Ascending aorta (tissue), 2 donors: ENCODE measurements at regions not wholly inside any gene's neighbourhood (a gene's known extent, or its start where the extent isn't known, plus 50 kb on each side); places are given as distances from the start of the nearest gene placed in this dataset.

Source experiments
- DNase-seq, 2 donors: peaks; one replicate each; pipeline ENCODE4 v3.0.0-alpha.2; 2019; ENCODE audit warnings: low spot score in 2 of 2
- H3K27ac ChIP-seq, 2 donors: fragments of 200-600 bp; sonication (generic); one replicate each; pipeline ENCODE4 v1.5.1; 2016 to 2017; ENCODE audit warnings: mild to moderate bottlenecking in 1 of 2
- H3K27me3 ChIP-seq: fragments of 200-600 bp; sonication (generic); one replicate; pipeline ENCODE4 v1.5.1; 2017
- H3K36me3 ChIP-seq, 2 donors: fragments of 200-600 bp; sonication (generic); one replicate each; pipeline ENCODE4 v1.5.1; 2016
- H3K4me1 ChIP-seq, 2 donors: fragments of 200-600 bp; sonication (generic); one replicate each; pipeline ENCODE4 v1.5.1; 2016 to 2017; ENCODE audit warnings: mild to moderate bottlenecking in 1 of 2
- H3K4me3 ChIP-seq, 2 donors: fragments of 200-600 bp; sonication (generic); one replicate each; pipeline ENCODE4 v1.5.1; 2016 to 2017; ENCODE audit warnings: mild to moderate bottlenecking in 1 of 2
- H3K9me3 ChIP-seq, 2 donors: fragments of 200-600 bp; sonication (generic); one replicate each; pipeline ENCODE4 v1.5.1; 2016
- CTCF ChIP-seq, 3 experiments: fragments of 200-600 bp in 2 of 3; fragments of 450-650 bp in 1 of 3; sonication (generic) in 2 of 3; IDR thresholded peaks; one replicate each; pipeline ENCODE4 v1.5.1; 2016 to 2019; ENCODE audit warnings: antibody characterized with exemption in 3 of 3, mild to moderate bottlenecking in 1 of 3, moderate library complexity in 1 of 3
- intact Hi-C: fragments of 100-400 bp; cut with DNase I; formaldehyde crosslinking; loops from one replicate; pipeline ENCODE4 v1.15.1; 2023

DNA sequence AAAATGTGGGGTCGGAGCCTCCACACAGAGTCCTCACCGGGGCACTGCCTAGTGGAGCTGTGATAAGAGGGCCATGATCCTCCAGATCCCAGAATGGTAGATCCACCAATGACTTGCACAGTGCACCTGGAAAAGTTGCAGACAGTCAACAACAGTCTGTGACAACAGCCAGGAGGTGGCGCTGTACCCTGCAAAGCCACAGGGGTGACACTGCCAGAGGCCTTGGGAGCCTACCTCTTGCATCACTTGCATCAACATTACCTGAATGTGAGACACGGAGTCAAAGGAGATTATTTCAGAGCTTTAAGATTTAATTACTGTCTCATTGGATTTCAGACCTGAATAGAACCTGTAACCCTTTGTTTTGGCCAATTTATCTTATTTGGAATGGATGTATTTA is 614.1 kb upstream of the CDH9 start:
- Histone ChIP-seq H3K4me3 (no peak overlapping the region), H3K36me3 (no peaks in the 10 kb centered on the region), H3K27me3 (no peaks in the 10 kb centered on the region), H3K27ac (no peak overlapping the region), H3K4me1 (no peaks in the 10 kb centered on the region), H3K9me3 (peaks cover 0 to 3% of the 10 kb centered on the region in 2 donors)
- TF ChIP-seq CTCF (IDR thresholded peaks at IDR 0.05), result no peak
- intact Hi-C loops, result no loop called here
- no peak for DNase-seq

DNA sequence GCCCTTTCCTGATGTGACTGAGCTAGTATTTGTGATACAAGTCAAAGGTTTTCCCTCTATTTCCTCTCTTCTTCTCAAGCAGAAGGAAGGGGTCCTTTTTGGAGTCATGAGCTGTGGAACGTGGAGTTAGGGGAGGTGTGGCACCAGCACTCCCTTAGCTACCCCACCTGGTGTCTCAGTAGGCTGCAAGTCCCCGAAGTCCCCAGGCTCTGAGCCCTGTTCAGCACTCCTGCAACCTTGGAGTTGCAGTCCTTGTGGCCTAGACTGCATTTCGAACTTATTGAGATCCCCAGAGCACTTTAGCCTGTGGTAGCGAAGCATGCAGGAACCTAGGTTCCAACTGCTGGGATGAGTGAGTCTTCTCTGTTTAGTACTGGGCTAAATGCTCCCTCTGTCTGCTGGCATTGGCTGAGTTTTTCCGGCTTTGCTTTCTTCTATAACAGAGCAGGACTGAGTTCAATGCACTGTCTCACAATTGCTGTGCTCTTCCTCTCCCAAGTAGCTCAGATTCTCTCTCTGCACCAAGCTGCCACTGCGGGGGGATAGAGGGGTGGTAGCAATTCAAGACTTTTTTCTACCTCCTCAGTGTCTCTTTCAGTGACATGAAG is 600.7 kb upstream of the CDH9 start:
- Histone ChIP-seq H3K27me3 (no peaks in the 10 kb centered on the region), H3K9me3 (no peaks in the 10 kb centered on the region), H3K27ac (no peak overlapping the region), H3K4me1 (no peaks in the 10 kb centered on the region), H3K36me3 (no peaks in the 10 kb centered on the region), H3K4me3 (no peak overlapping the region)
- intact Hi-C loops, result no loop called here
- no peak for TF ChIP-seq CTCF (IDR thresholded peaks at IDR 0.05)
- DNase-seq, result no peak

DNA sequence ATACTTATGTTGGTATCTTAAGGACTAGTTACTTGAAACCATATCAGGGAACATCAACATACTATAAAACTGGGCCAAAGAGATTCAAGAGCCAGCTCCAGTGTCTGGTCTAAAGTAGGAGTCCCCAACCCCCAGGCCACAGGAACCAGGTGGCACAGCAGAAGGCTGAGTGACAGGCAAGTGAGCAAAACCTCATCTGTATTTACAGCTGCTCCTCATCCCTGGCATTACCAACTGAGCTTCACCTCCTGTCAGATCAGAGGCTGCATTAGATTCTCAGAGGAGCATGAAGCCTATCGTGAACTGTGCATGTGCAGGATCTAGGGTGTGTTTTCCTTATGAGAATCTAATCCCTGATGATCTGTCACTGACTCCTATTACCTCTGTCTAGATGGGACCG is 581.6 kb upstream of the CDH9 start:
- no peak for DNase-seq
- no peak for TF ChIP-seq CTCF (IDR thresholded peaks at IDR 0.05)
- no peaks in the 10 kb centered on the region for H3K27me3 ChIP-seq
- H3K4me1 ChIP-seq, result no peaks in the 10 kb centered on the region
- no peaks in the 10 kb centered on the region for H3K9me3 ChIP-seq
- H3K4me3 ChIP-seq, result no peak overlapping the region
- no peak overlapping the region for H3K27ac ChIP-seq
- no peaks in the 10 kb centered on the region for H3K36me3 ChIP-seq
- intact Hi-C loops, result no loop called here

DNA sequence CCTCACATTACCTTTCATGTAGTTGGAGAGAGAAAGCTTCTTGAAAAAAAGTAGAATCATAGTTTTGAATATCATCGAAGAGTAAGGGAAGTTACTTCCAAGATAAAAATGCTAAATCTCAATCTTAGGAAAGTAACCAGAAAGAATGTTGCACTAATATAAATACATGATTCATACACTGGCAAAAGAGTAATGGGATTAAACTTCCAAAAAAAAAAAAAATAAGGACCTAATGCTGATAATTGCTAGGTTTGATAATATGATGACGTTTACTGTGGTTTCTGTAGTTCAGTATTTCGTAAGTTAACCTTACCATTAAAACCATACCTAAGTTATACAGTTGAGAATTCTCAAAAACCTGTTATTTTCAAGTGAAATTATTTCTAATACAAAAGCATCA is 573.8 kb upstream of the CDH9 start:
- intact Hi-C loops, result no loop called here
- Histone ChIP-seq H3K36me3 (no peaks in the 10 kb centered on the region), H3K4me3 (no peak overlapping the region), H3K9me3 (no peaks in the 10 kb centered on the region), H3K4me1 (no peaks in the 10 kb centered on the region), H3K27me3 (no peaks in the 10 kb centered on the region), H3K27ac (no peak overlapping the region)
- no peak for TF ChIP-seq CTCF (IDR thresholded peaks at IDR 0.05)
- DNase-seq, result no peak

- no peak for TF ChIP-seq CTCF (IDR thresholded peaks at IDR 0.05)
- Histone ChIP-seq H3K4me3 (no peak overlapping the region), H3K36me3 (no peaks in the 10 kb centered on the region), H3K9me3 (no peaks in the 10 kb centered on the region), H3K4me1 (no peaks in the 10 kb centered on the region), H3K27ac (no peak overlapping the region), H3K27me3 (no peaks in the 10 kb centered on the region)
- DNase-seq, result no peak
- intact Hi-C loops, result no loop called here
Observed at GRCh38 chr5:27608992-27609391, 570.6 kb upstream of the CDH9 start.

DNA sequence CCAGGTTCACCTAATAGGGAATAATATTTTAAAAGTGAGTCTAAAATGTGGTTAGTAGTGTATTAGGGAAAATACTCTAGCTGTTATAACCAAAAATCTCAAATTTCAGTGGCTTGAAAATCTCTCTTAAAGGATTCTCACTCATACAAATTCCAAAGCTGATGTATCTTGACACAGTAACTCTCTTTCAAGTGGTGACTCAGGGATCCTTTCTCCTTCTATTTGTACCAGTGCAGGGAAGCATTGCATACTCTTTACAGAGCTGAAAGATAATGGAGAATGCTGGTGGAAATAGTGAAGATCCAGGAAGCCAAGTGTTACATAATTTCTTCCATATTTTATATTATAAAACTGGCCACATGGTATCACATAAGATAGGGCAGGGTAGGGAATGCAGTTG is 560.2 kb upstream of the CDH9 start:
- no peak for TF ChIP-seq CTCF (IDR thresholded peaks at IDR 0.05)
- DNase-seq, result no peak
- H3K36me3 ChIP-seq, result no peaks in the 10 kb centered on the region
- no peak overlapping the region for H3K27ac ChIP-seq
- no peak overlapping the region for H3K4me3 ChIP-seq
- intact Hi-C loops, result no loop called here
- no peaks in the 10 kb centered on the region for H3K9me3 ChIP-seq
- H3K4me1 ChIP-seq, result no peaks in the 10 kb centered on the region
- no peaks in the 10 kb centered on the region for H3K27me3 ChIP-seq
